ENCODE measurements at regions not wholly inside any gene's neighbourhood (a gene's known extent, or its start where the extent isn't known, plus 50 kb on each side); places are given as distances from the start of the nearest gene placed in this dataset.

GRCh38 chr12:116393859-116394650 lies 116.6 kb upstream of the MED13L start:
- no peak for DNase-seq
- no peak overlapping the region for H3K27ac Mint-ChIP-seq (ENCODE audit: unreplicated experiment)
- no peaks in the 10 kb centered on the region for H3K36me3 Mint-ChIP-seq (ENCODE audit: insufficient read depth, unreplicated experiment)
- H3K4me1 ChIP-seq = peaks cover under 1% of the 10 kb centered on the region
- peaks cover 4% of the 10 kb centered on the region for H3K4me1 Mint-ChIP-seq (ENCODE audit: low read depth, unreplicated experiment)
- H3K27me3 ChIP-seq (replicated peaks; ENCODE audit: control insufficient read depth, insufficient read depth, low read length) = no peaks in the 10 kb centered on the region
- intact Hi-C loops (cut with micrococcal nuclease; ENCODE audit: unreplicated experiment) = no loop called here
- BruUV-seq (replicated peaks) = no TSS peak
- ChIA-PET CTCF (no interaction called here), POLR2A (no interaction called here)
- no peaks in the 10 kb centered on the region for H3K36me3 ChIP-seq (ENCODE audit: control insufficient read depth, insufficient read depth, low read length)
- no peak overlapping the region for H3K4me3 ChIP-seq (ENCODE audit: low read depth, low read length)
- H3K27me3 Mint-ChIP-seq (ENCODE audit: insufficient read depth, unreplicated experiment) = no peaks in the 10 kb centered on the region
- H3K9me3 Mint-ChIP-seq (ENCODE audit: unreplicated experiment) = peaks cover 10% of the 10 kb centered on the region
- no peak overlapping the region for H3K4me3 Mint-ChIP-seq (ENCODE audit: unreplicated experiment)
- TF ChIP-seq CTCF (IDR thresholded peaks at IDR 0.05; ENCODE audit: insufficient read depth in 1 of 2, low read depth in 1 of 2, low read length in 1 of 2, severe bottlenecking in 1 of 2, unreplicated experiment in 1 of 2) = no peak
- H3K9me3 ChIP-seq = no peaks in the 10 kb centered on the region

- Histone ChIP-seq H3K36me3 (ENCODE audit: control insufficient read depth, insufficient read depth, low read length) (no peaks in the 10 kb centered on the region), H3K4me1 (no peaks in the 10 kb centered on the region; the same call in 1 of the 2 replicates), H3K4me3 (ENCODE audit: low read depth, low read length) (no peak overlapping the region), H3K9me3 (no peaks in the 10 kb centered on the region), H3K27me3 (replicated peaks; ENCODE audit: control insufficient read depth, insufficient read depth, low read length) (no peaks in the 10 kb centered on the region)
- Mint-ChIP-seq H3K4me1 (ENCODE audit: low read depth, unreplicated experiment) (no peaks in the 10 kb centered on the region), H3K27ac (ENCODE audit: unreplicated experiment) (no peak overlapping the region), H3K27me3 (ENCODE audit: insufficient read depth, unreplicated experiment) (no peaks in the 10 kb centered on the region), H3K36me3 (ENCODE audit: insufficient read depth, unreplicated experiment) (no peaks in the 10 kb centered on the region), H3K4me3 (ENCODE audit: unreplicated experiment) (no peak overlapping the region), H3K9me3 (ENCODE audit: unreplicated experiment) (peaks cover 14% of the 10 kb centered on the region)
- CTCF ChIA-PET = no interaction called here
- BruUV-seq (replicated peaks) = no TSS peak
- POLR2A ChIA-PET = no interaction called here
- DNase-seq = no peak
- intact Hi-C loops (cut with micrococcal nuclease; ENCODE audit: unreplicated experiment) = no loop called here
- no peak for TF ChIP-seq CTCF (IDR thresholded peaks at IDR 0.05; ENCODE audit: insufficient read depth in 1 of 2, low read depth in 1 of 2, low read length in 1 of 2, severe bottlenecking in 1 of 2, unreplicated experiment in 1 of 2)
Measured at GRCh38 chr12:116395396-116395795, 117.9 kb upstream of the MED13L start.

- Histone ChIP-seq H3K9me3 (no peaks in the 10 kb centered on the region), H3K4me1 (no peaks in the 10 kb centered on the region; the same call in 1 of the 2 replicates), H3K4me3 (ENCODE audit: low read depth, low read length) (no peak overlapping the region), H3K27me3 (replicated peaks; ENCODE audit: control insufficient read depth, insufficient read depth, low read length) (no peaks in the 10 kb centered on the region), H3K36me3 (ENCODE audit: control insufficient read depth, insufficient read depth, low read length) (no peaks in the 10 kb centered on the region)
- no peaks in the 10 kb centered on the region for H3K36me3 Mint-ChIP-seq (ENCODE audit: insufficient read depth, unreplicated experiment)
- H3K27me3 Mint-ChIP-seq (ENCODE audit: insufficient read depth, unreplicated experiment) = no peaks in the 10 kb centered on the region
- TF ChIP-seq CTCF (IDR thresholded peaks at IDR 0.05; ENCODE audit: insufficient read depth in 1 of 2, low read depth in 1 of 2, low read length in 1 of 2, severe bottlenecking in 1 of 2, unreplicated experiment in 1 of 2) = no peak
- intact Hi-C loops (cut with micrococcal nuclease; ENCODE audit: unreplicated experiment) = no loop called here
- no TSS peak for BruUV-seq (replicated peaks)
- ChIA-PET CTCF (interaction anchor here (0.6 kb wide), 1 partner anchor 162 kb away, joined by 3 read pairs; no protein-coding TSS in a partner anchor), POLR2A (no interaction called here)
- H3K4me3 Mint-ChIP-seq (ENCODE audit: unreplicated experiment) = no peak overlapping the region
- peaks cover 14% of the 10 kb centered on the region for H3K9me3 Mint-ChIP-seq (ENCODE audit: unreplicated experiment)
- DNase-seq = no peak
- no peak overlapping the region for H3K27ac Mint-ChIP-seq (ENCODE audit: unreplicated experiment)
- H3K4me1 Mint-ChIP-seq (ENCODE audit: low read depth, unreplicated experiment) = no peaks in the 10 kb centered on the region
Measured at GRCh38 chr12:116397148-116397547, 119.7 kb upstream of the MED13L start.
